ENCODE measurements at regions not wholly inside any gene's neighbourhood (a gene's known extent, or its start where the extent isn't known, plus 50 kb on each side); places are given as distances from the start of the nearest gene placed in this dataset.
"Not testable (repeated sequence)": the region's sequence is repeated elsewhere in the genome, so short reads cannot be mapped to it uniquely, and the experiment has no call there.

GRCh38 chr2:87198422-87198821 lies 176.8 kb upstream of the PLGLB1 start:
- not testable (repeated sequence) for H3K27me3 ChIP-seq (ENCODE audit: control insufficient read depth in 1 of 2, insufficient read depth in 2 of 2, low read length in 2 of 2); H3K36me3 ChIP-seq (ENCODE audit: control insufficient read depth in 1 of 2, insufficient read depth in 2 of 2, low read length in 2 of 2); H3K9me3 ChIP-seq (ENCODE audit: control insufficient read depth in 1 of 2, low read length in 2 of 2); H3K27ac ChIP-seq (ENCODE audit: low read depth, low read length); H3K4me1 ChIP-seq (ENCODE audit: control insufficient read depth in 1 of 2, insufficient read depth in 2 of 2, low read length in 2 of 2); H3K9ac ChIP-seq (ENCODE audit: low read depth in 1 of 2, low read length in 2 of 2); H3K4me3 ChIP-seq (ENCODE audit: low read depth in 1 of 2, low read length in 2 of 2)

GRCh38 chr2:87199228-87199627 lies 177.6 kb upstream of the PLGLB1 start:
- H3K27me3 ChIP-seq (ENCODE audit: control insufficient read depth in 1 of 2, insufficient read depth in 2 of 2, low read length in 2 of 2); H3K9me3 ChIP-seq (ENCODE audit: control insufficient read depth in 1 of 2, low read length in 2 of 2); H3K4me1 ChIP-seq (ENCODE audit: control insufficient read depth in 1 of 2, insufficient read depth in 2 of 2, low read length in 2 of 2); H3K27ac ChIP-seq (ENCODE audit: low read depth, low read length); H3K4me3 ChIP-seq (ENCODE audit: low read depth in 1 of 2, low read length in 2 of 2); H3K36me3 ChIP-seq (ENCODE audit: control insufficient read depth in 1 of 2, insufficient read depth in 2 of 2, low read length in 2 of 2); H3K9ac ChIP-seq (ENCODE audit: low read depth in 1 of 2, low read length in 2 of 2): not testable (repeated sequence)

GRCh38 chr2:87204569-87205147 lies 183.0 kb upstream of the PLGLB1 start:
- H3K4me3 ChIP-seq (ENCODE audit: low read depth in 1 of 2, low read length in 2 of 2); H3K4me1 ChIP-seq (ENCODE audit: control insufficient read depth in 1 of 2, insufficient read depth in 2 of 2, low read length in 2 of 2); H3K36me3 ChIP-seq (ENCODE audit: control insufficient read depth in 1 of 2, insufficient read depth in 2 of 2, low read length in 2 of 2); H3K9me3 ChIP-seq (ENCODE audit: control insufficient read depth in 1 of 2, low read length in 2 of 2); H3K27me3 ChIP-seq (ENCODE audit: control insufficient read depth in 1 of 2, insufficient read depth in 2 of 2, low read length in 2 of 2); H3K27ac ChIP-seq (ENCODE audit: low read depth, low read length); H3K9ac ChIP-seq (ENCODE audit: low read depth in 1 of 2, low read length in 2 of 2): not testable (repeated sequence)

- not testable (repeated sequence) for H3K4me3 ChIP-seq (ENCODE audit: low read depth in 1 of 2, low read length in 2 of 2); H3K4me1 ChIP-seq (ENCODE audit: control insufficient read depth in 1 of 2, insufficient read depth in 2 of 2, low read length in 2 of 2); H3K27ac ChIP-seq (ENCODE audit: low read depth, low read length); H3K27me3 ChIP-seq (ENCODE audit: control insufficient read depth in 1 of 2, insufficient read depth in 2 of 2, low read length in 2 of 2); H3K9ac ChIP-seq (ENCODE audit: low read depth in 1 of 2, low read length in 2 of 2); H3K9me3 ChIP-seq (ENCODE audit: control insufficient read depth in 1 of 2, low read length in 2 of 2); H3K36me3 ChIP-seq (ENCODE audit: control insufficient read depth in 1 of 2, insufficient read depth in 2 of 2, low read length in 2 of 2)
Observed at GRCh38 chr2:87212938-87213337, 191.3 kb upstream of the PLGLB1 start.

GRCh38 chr2:87217005-87217404 lies 195.4 kb upstream of the PLGLB1 start:
- not testable (repeated sequence) for H3K4me3 ChIP-seq (ENCODE audit: low read depth in 1 of 2, low read length in 2 of 2); H3K36me3 ChIP-seq (ENCODE audit: control insufficient read depth in 1 of 2, insufficient read depth in 2 of 2, low read length in 2 of 2)

GRCh38 chr2:87217741-87218410 lies 196.2 kb upstream of the PLGLB1 start:
- not testable (repeated sequence) for H3K9me3 ChIP-seq (ENCODE audit: control insufficient read depth in 1 of 2, low read length in 2 of 2); H3K4me3 ChIP-seq (ENCODE audit: low read depth in 1 of 2, low read length in 2 of 2); H3K36me3 ChIP-seq (ENCODE audit: control insufficient read depth in 1 of 2, insufficient read depth in 2 of 2, low read length in 2 of 2); H3K27me3 ChIP-seq (ENCODE audit: control insufficient read depth in 1 of 2, insufficient read depth in 2 of 2, low read length in 2 of 2); H3K4me1 ChIP-seq (ENCODE audit: control insufficient read depth in 1 of 2, insufficient read depth in 2 of 2, low read length in 2 of 2); H3K27ac ChIP-seq (ENCODE audit: low read depth, low read length); H3K9ac ChIP-seq (ENCODE audit: low read depth in 1 of 2, low read length in 2 of 2)

More at GRCh38 chr2:87217005-87217404, 195.4 kb upstream of the PLGLB1 start:
- not testable (repeated sequence) for H3K4me1 ChIP-seq (ENCODE audit: control insufficient read depth in 1 of 2, insufficient read depth in 2 of 2, low read length in 2 of 2); H3K27ac ChIP-seq (ENCODE audit: low read depth, low read length); H3K27me3 ChIP-seq (ENCODE audit: control insufficient read depth in 1 of 2, insufficient read depth in 2 of 2, low read length in 2 of 2); H3K9me3 ChIP-seq (ENCODE audit: control insufficient read depth in 1 of 2, low read length in 2 of 2); H3K9ac ChIP-seq (ENCODE audit: low read depth in 1 of 2, low read length in 2 of 2)

- not testable (repeated sequence) for H3K9me3 ChIP-seq (ENCODE audit: control insufficient read depth in 1 of 2, low read length in 2 of 2); H3K4me1 ChIP-seq (ENCODE audit: control insufficient read depth in 1 of 2, insufficient read depth in 2 of 2, low read length in 2 of 2); H3K9ac ChIP-seq (ENCODE audit: low read depth in 1 of 2, low read length in 2 of 2); H3K36me3 ChIP-seq (ENCODE audit: control insufficient read depth in 1 of 2, insufficient read depth in 2 of 2, low read length in 2 of 2); H3K27ac ChIP-seq (ENCODE audit: low read depth, low read length); H3K27me3 ChIP-seq (ENCODE audit: control insufficient read depth in 1 of 2, insufficient read depth in 2 of 2, low read length in 2 of 2); H3K4me3 ChIP-seq (ENCODE audit: low read depth in 1 of 2, low read length in 2 of 2)
Observed at GRCh38 chr2:87220651-87221050, 199.0 kb upstream of the PLGLB1 start.

GRCh38 chr2:87222131-87222530 lies 200.5 kb upstream of the PLGLB1 start:
- H3K4me1 ChIP-seq (ENCODE audit: control insufficient read depth in 1 of 2, insufficient read depth in 2 of 2, low read length in 2 of 2); H3K9ac ChIP-seq (ENCODE audit: low read depth in 1 of 2, low read length in 2 of 2); H3K27me3 ChIP-seq (ENCODE audit: control insufficient read depth in 1 of 2, insufficient read depth in 2 of 2, low read length in 2 of 2); H3K4me3 ChIP-seq (ENCODE audit: low read depth in 1 of 2, low read length in 2 of 2); H3K9me3 ChIP-seq (ENCODE audit: control insufficient read depth in 1 of 2, low read length in 2 of 2); H3K36me3 ChIP-seq (ENCODE audit: control insufficient read depth in 1 of 2, insufficient read depth in 2 of 2, low read length in 2 of 2); H3K27ac ChIP-seq (ENCODE audit: low read depth, low read length): not testable (repeated sequence)

GRCh38 chr2:87223873-87224272 lies 202.2 kb upstream of the PLGLB1 start:
- not testable (repeated sequence) for H3K9me3 ChIP-seq (ENCODE audit: control insufficient read depth in 1 of 2, low read length in 2 of 2); H3K36me3 ChIP-seq (ENCODE audit: control insufficient read depth in 1 of 2, insufficient read depth in 2 of 2, low read length in 2 of 2); H3K27me3 ChIP-seq (ENCODE audit: control insufficient read depth in 1 of 2, insufficient read depth in 2 of 2, low read length in 2 of 2); H3K9ac ChIP-seq (ENCODE audit: low read depth in 1 of 2, low read length in 2 of 2); H3K27ac ChIP-seq (ENCODE audit: low read depth, low read length); H3K4me1 ChIP-seq (ENCODE audit: control insufficient read depth in 1 of 2, insufficient read depth in 2 of 2, low read length in 2 of 2); H3K4me3 ChIP-seq (ENCODE audit: low read depth in 1 of 2, low read length in 2 of 2)

GRCh38 chr2:87229091-87229689 lies 207.5 kb upstream of the PLGLB1 start:
- not testable (repeated sequence) for H3K27ac ChIP-seq (ENCODE audit: low read depth, low read length); H3K4me1 ChIP-seq (ENCODE audit: control insufficient read depth in 1 of 2, insufficient read depth in 2 of 2, low read length in 2 of 2); H3K36me3 ChIP-seq (ENCODE audit: control insufficient read depth in 1 of 2, insufficient read depth in 2 of 2, low read length in 2 of 2); H3K27me3 ChIP-seq (ENCODE audit: control insufficient read depth in 1 of 2, insufficient read depth in 2 of 2, low read length in 2 of 2); H3K4me3 ChIP-seq (ENCODE audit: low read depth in 1 of 2, low read length in 2 of 2); H3K9me3 ChIP-seq (ENCODE audit: control insufficient read depth in 1 of 2, low read length in 2 of 2); H3K9ac ChIP-seq (ENCODE audit: low read depth in 1 of 2, low read length in 2 of 2)

All from duodenal mucosa (tissue), 2 donors.